ENCODE measurements at regions not wholly inside any gene's neighbourhood (a gene's known extent, or its start where the extent isn't known, plus 50 kb on each side); places are given as distances from the start of the nearest gene placed in this dataset.

DNA sequence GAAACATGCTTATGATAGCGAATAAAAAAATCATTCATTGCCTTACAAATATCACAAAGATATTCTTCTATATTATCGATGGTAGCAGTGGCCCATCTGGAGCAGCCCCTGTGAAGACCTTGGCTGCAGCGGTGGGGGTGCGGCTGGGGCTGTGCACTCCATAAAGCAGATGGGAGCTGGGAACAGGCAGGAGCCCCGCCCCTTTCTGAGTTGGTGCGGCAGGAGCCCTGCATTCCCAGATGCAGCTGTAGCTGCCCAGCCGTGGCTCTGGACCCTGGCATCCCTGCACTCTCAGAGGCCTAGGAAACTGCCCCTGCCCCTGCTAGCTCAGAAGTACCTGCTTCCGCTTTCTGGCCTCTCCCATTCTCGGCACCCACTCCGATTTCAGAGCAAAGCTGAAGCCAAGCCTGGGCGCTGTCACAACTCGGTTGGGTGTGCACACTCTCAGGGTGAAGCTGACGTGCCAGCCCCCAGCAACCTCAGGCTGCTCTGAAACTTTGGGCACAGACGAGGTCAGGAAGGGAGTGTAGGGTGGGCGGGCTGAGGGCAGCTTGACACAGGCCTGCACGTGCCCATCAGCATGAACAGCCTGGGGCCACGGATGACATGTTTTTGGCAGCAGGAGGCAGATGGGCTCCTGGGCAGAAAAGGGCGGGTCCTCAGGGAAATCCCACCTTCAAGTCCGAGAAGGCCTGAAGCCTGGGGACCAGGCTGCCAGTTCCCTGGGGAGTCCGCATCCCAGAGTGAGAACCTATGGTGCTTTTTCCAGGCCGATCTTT lies 1440.8 kb upstream of the ACO1 start:
- in situ Hi-C loops (cut with HindIII; ENCODE audit: low sequenced_read_pairs) = no loop called here

GRCh38 chr9:30944225-30944569 lies 1440.2 kb upstream of the ACO1 start:
- in situ Hi-C loops (cut with HindIII; ENCODE audit: low sequenced_read_pairs) = no loop called here

DNA sequence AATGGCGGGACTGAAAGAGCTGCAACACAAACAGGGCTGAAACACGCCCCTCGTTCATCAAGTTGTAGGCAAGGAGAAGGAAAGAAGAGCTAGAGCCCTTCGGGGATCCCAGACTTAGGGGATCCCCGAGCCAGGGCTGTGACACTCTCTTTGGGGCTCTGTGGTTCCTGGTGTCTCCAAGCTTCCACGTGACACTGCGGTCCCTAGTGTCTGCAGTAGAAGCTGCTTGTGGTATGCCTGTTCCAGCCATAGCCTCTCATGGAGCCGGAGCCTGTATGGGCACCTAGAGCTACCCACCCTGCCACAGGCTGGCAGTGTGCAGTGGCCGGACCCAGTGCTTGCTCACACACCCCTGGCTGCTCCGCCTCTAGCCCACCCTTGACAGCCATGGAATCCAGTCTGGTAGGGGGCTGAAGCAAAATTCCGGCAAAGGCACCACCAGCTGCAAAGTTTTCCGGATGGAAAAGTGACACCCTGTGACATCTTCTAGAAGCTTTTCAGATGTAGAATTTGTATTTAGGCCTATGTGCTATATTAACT lies 1439.6 kb upstream of the ACO1 start:
- in situ Hi-C loops (cut with HindIII; ENCODE audit: low sequenced_read_pairs) = no loop called here

- in situ Hi-C loops (cut with HindIII; ENCODE audit: low sequenced_read_pairs) = no loop called here
These were observed 1420.1 kb upstream of the ACO1 start for GRCh38 chr9:30964332-30964731.

GRCh38 chr9:30967476-30967875 lies 1417.0 kb upstream of the ACO1 start:
- in situ Hi-C loops (cut with HindIII; ENCODE audit: low sequenced_read_pairs) = no loop called here

GRCh38 chr9:30970186-30970585 lies 1414.3 kb upstream of the ACO1 start:
- in situ Hi-C loops (cut with HindIII; ENCODE audit: low sequenced_read_pairs) = no loop called here

- in situ Hi-C loops (cut with HindIII; ENCODE audit: low sequenced_read_pairs) = no loop called here
These were observed 1413.6 kb upstream of the ACO1 start for GRCh38 chr9:30970812-30971211.

DNA sequence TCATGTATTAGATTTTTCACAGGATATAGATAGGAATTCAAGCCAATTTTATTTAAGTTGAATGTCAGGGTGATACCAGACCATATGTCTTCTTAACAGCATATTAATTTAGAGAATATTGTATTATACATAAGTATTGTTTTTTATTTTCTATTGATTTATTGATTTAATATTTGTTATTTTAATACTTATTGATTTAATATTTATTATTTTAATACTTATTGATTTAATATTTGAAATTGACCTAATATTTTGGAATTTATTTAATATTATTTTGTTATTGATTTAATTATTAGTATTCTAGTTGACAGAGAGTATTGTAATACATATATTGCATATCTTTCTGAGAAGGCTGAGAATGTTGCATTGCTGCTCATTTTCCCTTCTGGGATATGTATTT lies 1411.8 kb upstream of the ACO1 start:
- in situ Hi-C loops (cut with HindIII; ENCODE audit: low sequenced_read_pairs) = no loop called here

DNA sequence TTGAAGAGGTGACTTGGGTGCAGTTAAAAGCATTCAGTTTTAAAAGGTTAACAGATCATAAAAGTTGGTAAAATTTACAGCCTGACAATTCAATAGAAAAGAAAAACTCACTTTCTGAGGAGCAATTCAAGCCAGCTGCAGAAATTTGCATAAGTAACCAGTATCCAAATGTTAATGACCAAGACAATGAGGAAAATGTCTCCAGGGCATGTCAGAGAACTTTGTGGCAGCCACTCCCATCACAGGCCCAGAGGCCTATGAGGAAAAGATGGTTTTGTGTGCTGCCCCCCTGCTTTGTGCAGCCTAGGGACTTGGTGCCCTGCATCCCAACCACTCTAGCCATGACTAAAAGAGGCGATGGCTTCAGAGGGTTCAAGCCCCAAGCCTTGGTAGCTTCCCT lies 1406.5 kb upstream of the ACO1 start:
- in situ Hi-C loops (cut with HindIII; ENCODE audit: low sequenced_read_pairs) = no loop called here

GRCh38 chr9:30982301-30982700 lies 1402.1 kb upstream of the ACO1 start:
- in situ Hi-C loops (cut with HindIII; ENCODE audit: low sequenced_read_pairs) = no loop called here

DNA sequence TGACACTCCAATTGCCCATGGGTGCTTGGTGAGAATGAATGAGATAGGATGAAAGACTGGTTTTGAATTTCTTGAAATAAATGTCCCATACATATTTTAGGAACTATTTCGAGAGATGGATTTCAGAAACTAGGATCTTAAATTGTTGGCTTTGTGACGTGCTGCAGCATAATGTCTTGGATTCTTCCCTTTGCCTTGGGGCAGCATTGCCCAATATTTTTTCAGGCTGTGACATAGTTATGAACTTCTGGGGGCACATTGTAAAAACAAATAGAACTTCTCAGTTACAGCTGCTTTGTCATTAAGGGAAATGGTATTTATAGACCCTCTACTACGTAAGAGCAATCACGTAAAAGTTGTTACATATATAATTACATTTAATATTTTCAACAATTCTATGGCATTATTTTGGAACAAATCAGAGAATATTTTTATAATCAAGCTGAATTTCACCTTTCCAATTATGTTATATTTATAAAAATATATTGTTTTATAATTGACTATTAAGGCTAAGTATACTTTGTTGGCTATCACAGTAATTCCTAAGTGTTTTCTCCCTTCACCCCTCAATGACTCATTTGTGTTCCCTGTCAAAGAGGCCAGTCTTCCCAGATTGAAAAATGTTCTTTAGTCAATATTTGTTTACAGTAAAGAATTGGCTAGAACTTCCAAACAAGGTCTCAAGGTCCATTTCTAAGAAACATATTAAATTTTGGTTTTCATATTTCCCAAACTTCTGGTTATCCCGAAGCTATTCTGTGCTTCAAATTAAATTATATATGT lies 1388.3 kb upstream of the ACO1 start:
- in situ Hi-C loops (cut with HindIII; ENCODE audit: low sequenced_read_pairs) = no loop called here

DNA sequence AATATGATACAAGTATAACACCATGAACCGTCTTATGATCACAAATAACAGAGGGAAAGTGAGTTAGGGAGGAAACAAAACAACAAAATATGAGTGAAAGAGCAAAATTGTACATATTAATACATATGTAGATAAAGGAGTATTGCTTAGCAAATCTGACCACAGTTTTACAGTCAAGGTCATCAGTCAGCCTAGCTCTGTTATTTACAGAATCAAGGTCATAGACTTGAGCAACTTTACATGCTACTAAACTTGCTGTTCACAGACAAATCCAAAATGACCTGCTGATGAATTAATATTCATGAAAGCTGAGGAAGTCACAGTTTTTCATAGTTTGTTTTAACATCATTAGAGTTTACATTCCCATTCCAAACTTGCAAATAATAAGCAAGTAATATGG lies 1387.7 kb upstream of the ACO1 start:
- in situ Hi-C loops (cut with HindIII; ENCODE audit: low sequenced_read_pairs) = no loop called here

DNA sequence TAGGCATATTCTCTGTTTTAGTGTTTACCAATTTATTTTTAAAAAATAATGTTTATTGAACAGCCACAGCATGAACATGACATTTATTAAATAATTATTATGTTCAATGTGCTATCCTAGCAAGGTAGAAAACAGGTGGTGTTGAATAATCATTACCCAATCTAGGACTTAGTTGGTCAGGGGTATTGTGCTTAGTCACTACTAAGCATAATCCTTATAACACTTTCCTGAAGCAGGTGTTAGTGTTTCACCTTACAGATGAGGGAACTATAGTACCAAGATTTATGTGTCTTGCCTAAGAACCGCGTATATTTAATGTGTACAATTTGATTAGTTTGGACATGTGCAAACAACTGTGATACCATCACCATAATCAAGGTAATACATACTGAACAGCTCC lies 1387.2 kb upstream of the ACO1 start:
- in situ Hi-C loops (cut with HindIII; ENCODE audit: low sequenced_read_pairs) = no loop called here

GRCh38 chr9:31005086-31005665 lies 1379.3 kb upstream of the ACO1 start:
- in situ Hi-C loops (cut with HindIII; ENCODE audit: low sequenced_read_pairs) = no loop called here

DNA sequence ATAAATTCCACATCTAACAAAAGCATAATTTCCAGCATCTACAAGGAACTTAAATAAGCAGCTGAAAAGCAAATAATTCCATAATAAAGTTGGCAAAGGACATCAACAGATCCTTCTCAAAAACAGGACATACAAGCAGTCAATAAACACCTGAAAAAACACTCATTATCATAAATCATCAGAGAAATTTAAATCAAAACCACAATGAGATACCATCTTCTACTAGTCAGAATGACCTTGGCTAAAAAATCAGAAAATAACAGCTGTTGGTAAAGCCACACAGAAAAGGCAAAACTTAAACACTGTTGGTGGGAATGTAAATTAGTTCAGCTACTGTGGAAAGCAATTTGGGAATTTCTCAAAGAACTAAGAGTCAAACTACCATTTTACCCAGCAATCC lies 1371.1 kb upstream of the ACO1 start:
- in situ Hi-C loops (cut with HindIII; ENCODE audit: low sequenced_read_pairs) = no loop called here

- in situ Hi-C loops (cut with HindIII; ENCODE audit: low sequenced_read_pairs) = no loop called here
These were observed 1360.6 kb upstream of the ACO1 start for GRCh38 chr9:31023847-31024246.

- in situ Hi-C loops (cut with HindIII; ENCODE audit: low sequenced_read_pairs) = no loop called here
These were observed 1356.8 kb upstream of the ACO1 start for GRCh38 chr9:31027678-31028077.

GRCh38 chr9:31028137-31028536 lies 1356.3 kb upstream of the ACO1 start:
- in situ Hi-C loops (cut with HindIII; ENCODE audit: low sequenced_read_pairs) = no loop called here

DNA sequence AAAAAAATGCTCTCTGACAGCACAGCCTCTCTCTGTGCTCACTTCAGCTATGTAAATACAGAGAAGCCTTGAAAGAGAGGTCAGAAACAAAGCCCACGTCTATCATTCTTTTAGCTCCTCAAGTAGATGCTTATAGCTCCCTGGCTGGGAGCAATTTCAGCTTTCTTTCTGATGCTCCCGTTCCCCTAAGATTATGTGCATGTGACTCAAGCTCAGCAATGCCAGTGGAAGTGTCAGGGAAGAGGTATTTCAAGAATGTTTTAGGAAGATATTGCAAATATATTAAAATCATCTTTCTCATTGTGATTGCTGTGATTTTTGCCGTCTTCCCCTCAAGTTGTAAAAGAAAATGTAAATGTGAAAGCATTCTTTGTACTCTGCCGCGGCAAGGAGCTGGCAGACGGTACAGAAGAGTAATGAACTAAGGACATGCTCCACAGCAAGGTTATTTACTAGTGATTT lies 1353.7 kb upstream of the ACO1 start:
- in situ Hi-C loops (cut with HindIII; ENCODE audit: low sequenced_read_pairs) = no loop called here

DNA sequence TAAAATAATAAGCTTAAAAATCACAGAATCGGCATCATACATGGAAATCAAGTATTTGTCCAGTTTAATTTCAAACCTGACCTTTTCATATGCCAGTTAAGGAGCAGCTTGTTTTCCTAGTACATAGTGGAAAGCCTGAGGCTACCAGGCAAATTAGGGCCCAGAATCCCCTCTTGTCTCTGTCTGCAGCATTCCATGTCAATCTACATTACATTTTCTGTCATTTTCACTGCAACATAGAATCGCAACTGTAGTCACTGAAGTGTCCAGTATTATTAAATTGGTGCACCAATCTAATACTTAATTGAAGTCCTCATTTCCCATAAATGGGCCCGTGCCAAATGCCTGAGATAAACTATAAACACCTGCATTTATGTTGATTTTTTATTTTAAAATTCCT lies 1352.2 kb upstream of the ACO1 start:
- in situ Hi-C loops (cut with HindIII; ENCODE audit: low sequenced_read_pairs) = no loop called here

DNA sequence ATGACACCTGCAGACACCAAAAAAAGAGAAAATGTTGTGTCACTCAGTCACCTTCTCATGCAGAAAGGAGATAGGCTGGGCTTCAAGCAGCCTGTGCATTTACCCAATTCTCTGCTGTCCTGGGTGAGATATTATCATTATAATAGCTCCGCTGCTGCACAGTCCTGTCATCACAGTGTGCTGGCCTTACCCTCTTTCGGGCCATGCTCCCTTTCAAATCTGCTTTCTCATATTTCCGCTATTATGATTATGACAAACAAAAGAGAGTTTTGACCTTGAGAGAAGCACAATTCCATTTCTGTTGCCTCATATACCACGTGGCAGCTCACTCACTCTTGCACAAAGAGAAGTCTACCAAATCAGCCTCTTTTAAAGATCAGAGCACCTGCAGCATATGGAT lies 1350.1 kb upstream of the ACO1 start:
- in situ Hi-C loops (cut with HindIII; ENCODE audit: low sequenced_read_pairs) = no loop called here

GRCh38 chr9:31040564-31040963 lies 1343.9 kb upstream of the ACO1 start:
- in situ Hi-C loops (cut with HindIII; ENCODE audit: low sequenced_read_pairs) = no loop called here

All from DLD1 (cell line).